GM21737 (cell line): ENCODE measurements at regions not wholly inside any gene's neighbourhood (a gene's known extent, or its start where the extent isn't known, plus 50 kb on each side); places are given as distances from the start of the nearest gene placed in this dataset.

Experiments
- ATAC-seq: cut with Tn5 transposase; IDR thresholded peaks from one replicate; pipeline ENCODE4 v1.9.1; 2021; ENCODE audit warnings: mild to moderate bottlenecking, moderate library complexity; ENCODE audit not compliant: unreplicated experiment

GRCh38 chr5:135236228-135236907, 162.7 kb downstream of the MACROH2A1 start:
- ATAC-seq = no peak

GRCh38 chr5:135235551-135236227, 163.3 kb downstream of the MACROH2A1 start:
- ATAC-seq = no peak

GRCh38 chr5:135234666-135235401, 164.2 kb downstream of the MACROH2A1 start:
- ATAC-seq = no peak

- no peak for ATAC-seq
These were observed 164.8 kb downstream of the MACROH2A1 start for GRCh38 chr5:135234242-135234641.

- no peak for ATAC-seq
These were observed 165.6 kb downstream of the MACROH2A1 start for GRCh38 chr5:135233477-135233876.

- ATAC-seq = no peak
These were observed 166.1 kb downstream of the MACROH2A1 start for GRCh38 chr5:135232958-135233357.

GRCh38 chr5:135231289-135231688, 167.7 kb downstream of the MACROH2A1 start:
- ATAC-seq = no peak

- ATAC-seq = no peak
These were observed 168.6 kb downstream of the MACROH2A1 start for GRCh38 chr5:135230251-135230925.

GRCh38 chr5:135229679-135230132, 169.3 kb downstream of the MACROH2A1 start:
- no peak for ATAC-seq

- ATAC-seq = no peak
These were observed 169.9 kb downstream of the MACROH2A1 start for GRCh38 chr5:135229122-135229521.

- no peak for ATAC-seq
These were observed 170.8 kb downstream of the MACROH2A1 start for GRCh38 chr5:135228222-135228621.

- no peak for ATAC-seq
These were observed 171.7 kb downstream of the MACROH2A1 start for GRCh38 chr5:135227064-135228022.

GRCh38 chr5:135225856-135226560, 173.0 kb downstream of the MACROH2A1 start:
- no peak for ATAC-seq

- no peak for ATAC-seq
These were observed 175.0 kb downstream of the MACROH2A1 start for GRCh38 chr5:135223891-135224625.

GRCh38 chr5:135223404-135223803, 175.6 kb downstream of the MACROH2A1 start:
- no peak for ATAC-seq

- no peak for ATAC-seq
These were observed 176.3 kb downstream of the MACROH2A1 start for GRCh38 chr5:135222771-135223170.

GRCh38 chr5:135222171-135222681, 176.8 kb downstream of the MACROH2A1 start:
- ATAC-seq = no peak

- no peak for ATAC-seq
These were observed 177.3 kb downstream of the MACROH2A1 start for GRCh38 chr5:135221696-135222095.

- no peak for ATAC-seq
These were observed 177.9 kb downstream of the MACROH2A1 start for GRCh38 chr5:135221187-135221473.
